ENCODE measurements at regions not wholly inside any gene's neighbourhood (a gene's known extent, or its start where the extent isn't known, plus 50 kb on each side); places are given as distances from the start of the nearest gene placed in this dataset.

DNA sequence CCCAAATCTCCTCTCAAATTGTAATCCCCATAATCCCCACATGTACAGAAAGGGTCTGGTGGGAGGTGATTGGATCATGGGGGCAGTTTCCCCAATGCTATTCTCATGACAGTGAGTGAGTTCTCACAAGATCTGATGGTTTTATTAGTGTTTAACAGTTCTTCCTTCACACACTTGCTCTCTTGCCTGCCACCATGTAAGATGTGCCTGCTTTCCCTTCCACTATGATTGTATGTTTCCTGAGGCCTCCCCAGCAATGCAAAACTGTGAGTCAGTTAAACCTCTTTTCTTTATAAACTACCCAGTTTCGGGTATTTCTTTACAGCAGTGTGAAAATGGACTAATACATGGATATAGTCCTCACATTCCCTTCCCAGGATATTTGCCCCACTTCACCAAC, 126.7 kb upstream of the SPATA12 start:
- TF ChIP-seq CTCF (conservative IDR thresholded peaks at IDR 0.05; ENCODE audit: low read length) (no peak), EZH2phosphoT487 (IDR thresholded peaks at IDR 0.05; ENCODE audit: borderline replicate concordance) (no peak)
